ENCODE measurements at regions not wholly inside any gene's neighbourhood (a gene's known extent, or its start where the extent isn't known, plus 50 kb on each side); places are given as distances from the start of the nearest gene placed in this dataset.

- TF ChIP-seq CTCF (IDR thresholded peaks at IDR 0.05; ENCODE audit: poor library complexity) (no peak), EZH2phosphoT487 (IDR thresholded peaks at IDR 0.05; ENCODE audit: low read depth, severe bottlenecking, unreplicated experiment) (no peak)
Observed at GRCh38 chr18:72140007-72140406, 404.1 kb downstream of the CBLN2 start.
